NCI-H82 treated with DMSO at 0.1 percent for 48 hours (cell line): ENCODE measurements at regions not wholly inside any gene's neighbourhood (a gene's known extent, or its start where the extent isn't known, plus 50 kb on each side); places are given as distances from the start of the nearest gene placed in this dataset.
"Not testable (repeated sequence)": the region's sequence is repeated elsewhere in the genome, so short reads cannot be mapped to it uniquely, and the experiment has no call there.

ENCODE experiments used
- DNase-seq: peaks from one replicate; lab custom pipeline; 2025; ENCODE audit not compliant: unreplicated experiment; lab: John Stamatoyannopoulos, UW

GRCh38 chr21:27570306-27570868 lies 603.5 kb upstream of the ADAMTS5 start:
- DNase-seq = no peak

- no peak for DNase-seq
Observed at GRCh38 chr21:27569831-27570230, 602.9 kb upstream of the ADAMTS5 start.

GRCh38 chr21:27569091-27569490 lies 602.2 kb upstream of the ADAMTS5 start:
- no peak for DNase-seq

- DNase-seq = no peak
Observed at GRCh38 chr21:27567381-27567780, 600.5 kb upstream of the ADAMTS5 start.

- DNase-seq = no peak
Observed at GRCh38 chr21:27566521-27566920, 599.6 kb upstream of the ADAMTS5 start.

GRCh38 chr21:27565364-27565763 lies 598.5 kb upstream of the ADAMTS5 start:
- DNase-seq = no peak

GRCh38 chr21:27564684-27565301 lies 597.9 kb upstream of the ADAMTS5 start:
- peak; percentile 3 for DNase-seq

- DNase-seq = no peak
Observed at GRCh38 chr21:27562303-27562702, 595.4 kb upstream of the ADAMTS5 start.

- DNase-seq = no peak
Observed at GRCh38 chr21:27561116-27561515, 594.2 kb upstream of the ADAMTS5 start.

GRCh38 chr21:27557356-27557755 lies 590.5 kb upstream of the ADAMTS5 start:
- DNase-seq = no peak

GRCh38 chr21:27555996-27556395 lies 589.1 kb upstream of the ADAMTS5 start:
- DNase-seq = no peak

- no peak for DNase-seq
Observed at GRCh38 chr21:27550287-27550686, 583.4 kb upstream of the ADAMTS5 start.

- DNase-seq = no peak
Observed at GRCh38 chr21:27548486-27548885, 581.6 kb upstream of the ADAMTS5 start.

GRCh38 chr21:27545754-27546349 lies 579.0 kb upstream of the ADAMTS5 start:
- no peak for DNase-seq

GRCh38 chr21:27542126-27542525 lies 575.2 kb upstream of the ADAMTS5 start:
- DNase-seq = not testable (repeated sequence)

GRCh38 chr21:27536319-27536718 lies 569.4 kb upstream of the ADAMTS5 start:
- no peak for DNase-seq

- DNase-seq = no peak
Observed at GRCh38 chr21:27535188-27535587, 568.3 kb upstream of the ADAMTS5 start.

- DNase-seq = no peak
Observed at GRCh38 chr21:27534206-27534605, 567.3 kb upstream of the ADAMTS5 start.

GRCh38 chr21:27532076-27532475 lies 565.2 kb upstream of the ADAMTS5 start:
- no peak for DNase-seq

GRCh38 chr21:27528697-27529096 lies 561.8 kb upstream of the ADAMTS5 start:
- DNase-seq = no peak

- DNase-seq = no peak
Observed at GRCh38 chr21:27526451-27526850, 559.6 kb upstream of the ADAMTS5 start.

GRCh38 chr21:27525780-27526179 lies 558.9 kb upstream of the ADAMTS5 start:
- DNase-seq = no peak

- DNase-seq = no peak
Observed at GRCh38 chr21:27519361-27519760, 552.5 kb upstream of the ADAMTS5 start.
